ENCODE measurements at regions not wholly inside any gene's neighbourhood (a gene's known extent, or its start where the extent isn't known, plus 50 kb on each side); places are given as distances from the start of the nearest gene placed in this dataset.

DNA sequence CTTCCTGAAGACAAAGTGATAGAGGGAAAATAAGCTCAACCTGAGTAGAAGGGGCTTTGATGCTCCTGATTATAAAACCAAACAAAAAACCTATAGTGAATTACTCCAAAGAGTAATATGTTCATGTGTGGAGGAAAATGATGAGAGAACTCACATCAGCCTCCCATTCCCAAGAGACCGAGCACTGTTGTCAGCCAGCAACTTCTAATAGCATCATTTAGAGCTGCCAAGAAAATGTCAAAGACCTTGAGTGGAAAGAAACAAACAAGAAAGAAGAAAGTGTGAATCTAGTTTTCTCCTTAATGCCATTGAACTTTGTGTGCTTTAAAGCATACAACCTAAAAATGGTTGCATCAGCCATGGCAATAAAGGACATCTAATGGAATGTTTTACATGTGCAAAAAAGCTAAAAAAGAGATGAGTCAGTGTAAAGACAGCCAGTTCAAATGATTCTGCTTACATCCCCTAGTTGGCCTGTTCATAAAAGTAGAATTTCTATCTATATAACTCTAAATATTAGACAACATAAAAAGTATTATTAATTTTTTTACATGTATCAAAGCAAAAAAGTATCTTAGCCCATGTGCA, 1066.2 kb downstream of the TDRD15 start:
- TF ChIP-seq, protein P1, sequence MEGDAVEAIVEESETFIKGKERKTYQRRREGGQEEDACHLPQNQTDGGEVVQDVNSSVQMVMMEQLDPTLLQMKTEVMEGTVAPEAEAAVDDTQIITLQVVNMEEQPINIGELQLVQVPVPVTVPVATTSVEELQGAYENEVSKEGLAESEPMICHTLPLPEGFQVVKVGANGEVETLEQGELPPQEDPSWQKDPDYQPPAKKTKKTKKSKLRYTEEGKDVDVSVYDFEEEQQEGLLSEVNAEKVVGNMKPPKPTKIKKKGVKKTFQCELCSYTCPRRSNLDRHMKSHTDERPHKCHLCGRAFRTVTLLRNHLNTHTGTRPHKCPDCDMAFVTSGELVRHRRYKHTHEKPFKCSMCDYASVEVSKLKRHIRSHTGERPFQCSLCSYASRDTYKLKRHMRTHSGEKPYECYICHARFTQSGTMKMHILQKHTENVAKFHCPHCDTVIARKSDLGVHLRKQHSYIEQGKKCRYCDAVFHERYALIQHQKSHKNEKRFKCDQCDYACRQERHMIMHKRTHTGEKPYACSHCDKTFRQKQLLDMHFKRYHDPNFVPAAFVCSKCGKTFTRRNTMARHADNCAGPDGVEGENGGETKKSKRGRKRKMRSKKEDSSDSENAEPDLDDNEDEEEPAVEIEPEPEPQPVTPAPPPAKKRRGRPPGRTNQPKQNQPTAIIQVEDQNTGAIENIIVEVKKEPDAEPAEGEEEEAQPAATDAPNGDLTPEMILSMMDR (IDR thresholded peaks at IDR 0.05) = no peak
- TF ChIP-seq, protein P2, sequence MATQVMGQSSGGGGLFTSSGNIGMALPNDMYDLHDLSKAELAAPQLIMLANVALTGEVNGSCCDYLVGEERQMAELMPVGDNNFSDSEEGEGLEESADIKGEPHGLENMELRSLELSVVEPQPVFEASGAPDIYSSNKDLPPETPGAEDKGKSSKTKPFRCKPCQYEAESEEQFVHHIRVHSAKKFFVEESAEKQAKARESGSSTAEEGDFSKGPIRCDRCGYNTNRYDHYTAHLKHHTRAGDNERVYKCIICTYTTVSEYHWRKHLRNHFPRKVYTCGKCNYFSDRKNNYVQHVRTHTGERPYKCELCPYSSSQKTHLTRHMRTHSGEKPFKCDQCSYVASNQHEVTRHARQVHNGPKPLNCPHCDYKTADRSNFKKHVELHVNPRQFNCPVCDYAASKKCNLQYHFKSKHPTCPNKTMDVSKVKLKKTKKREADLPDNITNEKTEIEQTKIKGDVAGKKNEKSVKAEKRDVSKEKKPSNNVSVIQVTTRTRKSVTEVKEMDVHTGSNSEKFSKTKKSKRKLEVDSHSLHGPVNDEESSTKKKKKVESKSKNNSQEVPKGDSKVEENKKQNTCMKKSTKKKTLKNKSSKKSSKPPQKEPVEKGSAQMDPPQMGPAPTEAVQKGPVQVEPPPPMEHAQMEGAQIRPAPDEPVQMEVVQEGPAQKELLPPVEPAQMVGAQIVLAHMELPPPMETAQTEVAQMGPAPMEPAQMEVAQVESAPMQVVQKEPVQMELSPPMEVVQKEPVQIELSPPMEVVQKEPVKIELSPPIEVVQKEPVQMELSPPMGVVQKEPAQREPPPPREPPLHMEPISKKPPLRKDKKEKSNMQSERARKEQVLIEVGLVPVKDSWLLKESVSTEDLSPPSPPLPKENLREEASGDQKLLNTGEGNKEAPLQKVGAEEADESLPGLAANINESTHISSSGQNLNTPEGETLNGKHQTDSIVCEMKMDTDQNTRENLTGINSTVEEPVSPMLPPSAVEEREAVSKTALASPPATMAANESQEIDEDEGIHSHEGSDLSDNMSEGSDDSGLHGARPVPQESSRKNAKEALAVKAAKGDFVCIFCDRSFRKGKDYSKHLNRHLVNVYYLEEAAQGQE (IDR thresholded peaks at IDR 0.05; ENCODE audit: insufficient read depth in 1 of 2, low read depth in 2 of 2, low read length in 1 of 2) = no peak
- no peak for TF ChIP-seq POLR2AphosphoS5 (IDR thresholded peaks at IDR 0.05; ENCODE audit: low read depth, low read length)

All from Panc1 (cell line).